ENCODE measurements at regions not wholly inside any gene's neighbourhood (a gene's known extent, or its start where the extent isn't known, plus 50 kb on each side); places are given as distances from the start of the nearest gene placed in this dataset.

GRCh38 chr1:201708691-201709090, 120.3 kb upstream of the IPO9 start:
- DNase-seq (ENCODE audit: low read depth) = no peak

GRCh38 chr1:201709564-201710295, 119.2 kb upstream of the IPO9 start:
- peak; percentile 86 for DNase-seq (ENCODE audit: low read depth)

GRCh38 chr1:201710632-201711597, 118.0 kb upstream of the IPO9 start:
- no peak for DNase-seq (ENCODE audit: low read depth)

- DNase-seq (ENCODE audit: low read depth) = peak; percentile 77
These were observed 117.1 kb upstream of the IPO9 start for GRCh38 chr1:201711811-201712210.

GRCh38 chr1:201712387-201713085, 116.4 kb upstream of the IPO9 start:
- DNase-seq (ENCODE audit: low read depth) = no peak

GRCh38 chr1:201713086-201713810, 115.7 kb upstream of the IPO9 start:
- DNase-seq (ENCODE audit: low read depth) = peak; percentile 100

GRCh38 chr1:201714542-201715329, 114.2 kb upstream of the IPO9 start:
- peak; percentile 100 for DNase-seq (ENCODE audit: low read depth)

GRCh38 chr1:201715351-201715750, 113.6 kb upstream of the IPO9 start:
- no peak for DNase-seq (ENCODE audit: low read depth)

- DNase-seq (ENCODE audit: low read depth) = no peak
These were observed 112.9 kb upstream of the IPO9 start for GRCh38 chr1:201715801-201716741.

- no peak for DNase-seq (ENCODE audit: low read depth)
These were observed 112.2 kb upstream of the IPO9 start for GRCh38 chr1:201716742-201717135.

- DNase-seq (ENCODE audit: low read depth) = no peak
These were observed 111.7 kb upstream of the IPO9 start for GRCh38 chr1:201717286-201717685.

GRCh38 chr1:201718346-201719202, 110.4 kb upstream of the IPO9 start:
- DNase-seq (ENCODE audit: low read depth) = no peak

GRCh38 chr1:201719812-201720521, 109.0 kb upstream of the IPO9 start:
- DNase-seq (ENCODE audit: low read depth) = peak; percentile 87

- no peak for DNase-seq (ENCODE audit: low read depth)
These were observed 108.5 kb upstream of the IPO9 start for GRCh38 chr1:201720522-201720844.

GRCh38 chr1:201721082-201722049, 107.6 kb upstream of the IPO9 start:
- DNase-seq (ENCODE audit: low read depth) = peak; percentile 91

- DNase-seq (ENCODE audit: low read depth) = peak; percentile 65
These were observed 104.8 kb upstream of the IPO9 start for GRCh38 chr1:201724039-201724765.

GRCh38 chr1:201724766-201725118, 104.2 kb upstream of the IPO9 start:
- peak; percentile 59 for DNase-seq (ENCODE audit: low read depth)
